Smooth muscle cell (in vitro differentiated cells): ENCODE measurements at regions not wholly inside any gene's neighbourhood (a gene's known extent, or its start where the extent isn't known, plus 50 kb on each side); places are given as distances from the start of the nearest gene placed in this dataset.
"Not testable (repeated sequence)": the region's sequence is repeated elsewhere in the genome, so short reads cannot be mapped to it uniquely, and the experiment has no call there.

Experiments used
- DNase-seq: peaks from one replicate; lab custom pipeline; 2025; ENCODE audit not compliant: unreplicated experiment; lab: John Stamatoyannopoulos, UW
- H2AFZ ChIP-seq: fragments of 200-600 bp; sonication (generic); 2 replicates; pipeline ENCODE4 v1.6.0; 2016; ENCODE audit warnings: antibody characterized with exemption, low read depth, mild to moderate bottlenecking
- H3F3A ChIP-seq: fragments of 200-600 bp; sonication (generic); 2 replicates; pipeline ENCODE4 v1.6.0; 2017; ENCODE audit warnings: antibody characterized with exemption, low read depth
- H3K27ac ChIP-seq: fragments of 200-600 bp; sonication (generic); 2 replicates; pipeline ENCODE4 v1.5.1; 2016; ENCODE audit warnings: low read depth, mild to moderate bottlenecking
- H3K27me3 ChIP-seq: fragments of 200-600 bp; sonication (generic); 2 replicates; pipeline ENCODE4 v1.6.1; 2016; ENCODE audit warnings: low read depth, mild to moderate bottlenecking
- H3K36me3 ChIP-seq: fragments of 200-600 bp; sonication (generic); 2 replicates; pipeline ENCODE4 v1.5.1; 2016; ENCODE audit warnings: low read depth
- H3K4me1 ChIP-seq: fragments of 200-600 bp; sonication (generic); 2 replicates; pipeline ENCODE4 v1.5.1; 2016; ENCODE audit warnings: low read depth
- H3K4me2 ChIP-seq: fragments of 200-600 bp; sonication (generic); 2 replicates; pipeline ENCODE4 v1.6.0; 2016; ENCODE audit warnings: mild to moderate bottlenecking
- H3K4me3 ChIP-seq: fragments of 200-600 bp; sonication (generic); 2 replicates; pipeline ENCODE4 v1.5.1; 2016; ENCODE audit warnings: mild to moderate bottlenecking
- H3K79me2 ChIP-seq: fragments of 200-600 bp; sonication (generic); 2 replicates; pipeline ENCODE4 v1.6.0; 2016; ENCODE audit warnings: low read depth, mild to moderate bottlenecking
- H3K9ac ChIP-seq: fragments of 200-600 bp; sonication (generic); 2 replicates; pipeline ENCODE4 v1.6.0; 2016; ENCODE audit warnings: low read depth
- H3K9me3 ChIP-seq: fragments of 200-600 bp; sonication (generic); replicated peaks from 2 replicates; pipeline ENCODE4 v1.5.1; 2016; ENCODE audit warnings: low read depth
- H4K20me1 ChIP-seq: fragments of 200-600 bp; sonication (generic); 2 replicates; pipeline ENCODE4 v1.6.0; 2016; ENCODE audit warnings: low read depth
- CTCF ChIP-seq: fragments of 200-600 bp; sonication (generic); IDR thresholded peaks from 2 replicates; pipeline ENCODE4 v1.5.1; 2017; ENCODE audit warnings: borderline replicate concordance, mild to moderate bottlenecking, antibody characterized with exemption; ENCODE audit not compliant: insufficient read depth, poor library complexity, severe bottlenecking
- WGBS: methylation state at CpG from one replicate; pipeline ENCODE4 v1.1.7; 2016; ENCODE audit warnings: low lambda C conversion rate; 5-methylcytosine and 5-hydroxymethylcytosine counted together

- no peaks in the 10 kb centered on the region for H4K20me1 ChIP-seq
- no peaks in the 10 kb centered on the region for H3K4me1 ChIP-seq
- no peak overlapping the region for H3K27ac ChIP-seq
- no peak overlapping the region for H3K4me3 ChIP-seq
- no peaks in the 10 kb centered on the region for H3K36me3 ChIP-seq
- no peak overlapping the region for H2AFZ ChIP-seq
- no peak for TF ChIP-seq CTCF
- no peak for DNase-seq
- H3K79me2 ChIP-seq, result no peaks in the 10 kb centered on the region
- H3K4me2 ChIP-seq, result no peak overlapping the region
- H3K27me3 ChIP-seq, result no peaks in the 10 kb centered on the region
- WGBS, result 82% methylated on average over 3 of the region's 3 CpGs
- no peaks in the 10 kb centered on the region for H3K9me3 ChIP-seq
- H3K9ac ChIP-seq, result no peak overlapping the region
- no peaks in the 10 kb centered on the region for H3F3A ChIP-seq
Observed at GRCh38 chr5:77900691-77901090, 124.6 kb upstream of the TBCA start.

GRCh38 chr5:77898385-77898784, 122.2 kb upstream of the TBCA start:
- peaks cover 17% of the 10 kb centered on the region for H3F3A ChIP-seq
- no peak for TF ChIP-seq CTCF
- no peak overlapping the region for H3K4me2 ChIP-seq
- H2AFZ ChIP-seq, result no peak overlapping the region
- no peak overlapping the region for H3K9ac ChIP-seq
- H3K36me3 ChIP-seq, result no peaks in the 10 kb centered on the region
- 98% methylated on average over 2 of the region's 2 CpGs for WGBS
- no peak overlapping the region for H3K27ac ChIP-seq
- no peaks in the 10 kb centered on the region for H3K9me3 ChIP-seq
- no peaks in the 10 kb centered on the region for H3K79me2 ChIP-seq
- H3K4me3 ChIP-seq, result no peak overlapping the region
- no peaks in the 10 kb centered on the region for H4K20me1 ChIP-seq
- no peaks in the 10 kb centered on the region for H3K27me3 ChIP-seq
- DNase-seq, result no peak
- H3K4me1 ChIP-seq, result no peaks in the 10 kb centered on the region

GRCh38 chr5:77896338-77896737, 120.2 kb upstream of the TBCA start:
- Histone ChIP-seq H3K4me3 (no peak overlapping the region), H3F3A (peaks cover 23% of the 10 kb centered on the region), H2AFZ (no peak overlapping the region), H3K27me3 (no peaks in the 10 kb centered on the region), H3K79me2 (no peaks in the 10 kb centered on the region), H3K27ac (no peak overlapping the region), H3K4me1 (no peaks in the 10 kb centered on the region), H3K9me3 (no peaks in the 10 kb centered on the region), H3K9ac (no peak overlapping the region), H3K36me3 (no peaks in the 10 kb centered on the region), H4K20me1 (no peaks in the 10 kb centered on the region), H3K4me2 (no peak overlapping the region)
- 76% methylated on average over 3 of the region's 3 CpGs for WGBS
- no peak for TF ChIP-seq CTCF
- no peak for DNase-seq

- peak overlapping the region; percentile 31 for H2AFZ ChIP-seq
- H3K4me1 ChIP-seq, H3K9me3 ChIP-seq, H3K27me3 ChIP-seq, H3K79me2 ChIP-seq, H3K9ac ChIP-seq, H4K20me1 ChIP-seq, DNase-seq, H3K36me3 ChIP-seq, H3K4me3 ChIP-seq: not testable (repeated sequence)
- H3K27ac ChIP-seq, result peak overlapping the region; percentile 91
- H3F3A ChIP-seq, result peaks cover 23% of the 10 kb centered on the region
- peak overlapping the region; percentile 40 for H3K4me2 ChIP-seq
- 48% methylated on average over 5 of the region's 5 CpGs for WGBS
Observed at GRCh38 chr5:77894103-77894502, 118.0 kb upstream of the TBCA start.
